ENCODE measurements at regions not wholly inside any gene's neighbourhood (a gene's known extent, or its start where the extent isn't known, plus 50 kb on each side); places are given as distances from the start of the nearest gene placed in this dataset.
A peak's percentile ranks its signal among the peaks of the same experiment; 100 is the strongest.

DNA sequence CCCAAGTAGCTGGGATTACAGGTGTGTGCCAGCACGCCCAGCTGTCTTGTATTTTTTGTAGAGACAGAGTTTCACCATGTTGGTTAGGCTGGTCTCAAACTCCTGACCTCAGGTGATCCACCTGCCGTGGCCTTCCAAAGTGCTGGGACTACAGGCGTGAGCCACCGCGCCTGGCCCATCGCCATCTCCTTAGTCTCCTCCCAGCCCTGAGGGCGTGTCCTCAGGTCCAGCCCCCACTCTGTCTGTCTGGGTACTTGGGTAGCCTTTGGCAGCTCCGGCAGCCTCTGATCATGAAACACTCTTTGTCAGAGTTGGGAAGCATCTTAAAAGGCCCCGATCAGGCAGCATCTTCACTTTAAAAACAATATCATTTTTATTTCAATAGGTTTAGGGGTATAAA lies 90.3 kb upstream of the DISP3 start:
- Histone ChIP-seq H3K4me2 (ENCODE audit: low read length) (no peak overlapping the region), H3K9me3 (ENCODE audit: low read length) (no peaks in the 10 kb centered on the region), H3K79me2 (replicated peaks; ENCODE audit: insufficient read depth, low read length) (no peaks in the 10 kb centered on the region), H3K36me3 (ENCODE audit: insufficient read depth, low read length) (no peaks in the 10 kb centered on the region), H3K27ac (ENCODE audit: low read length) (no peak overlapping the region), H4K20me1 (ENCODE audit: insufficient read depth) (no peaks in the 10 kb centered on the region), H2AFZ (ENCODE audit: low read depth, low read length) (no peak overlapping the region), H3F3A (ENCODE audit: insufficient read depth, low read length, poor library complexity, severe bottlenecking) (no peaks in the 10 kb centered on the region), H3K27me3 (ENCODE audit: insufficient read depth, low read depth, low read length) (no peaks in the 10 kb centered on the region), H3K4me3 (ENCODE audit: low read length) (no peak overlapping the region), H3K9me2 (ENCODE audit: insufficient read depth, low read length) (no peaks in the 10 kb centered on the region), H3K9ac (ENCODE audit: low read length) (no peak overlapping the region)
- TF ChIP-seq EZH2 (IDR thresholded peaks at IDR 0.05; ENCODE audit: borderline replicate concordance, insufficient read depth, low read length, poor library complexity, severe bottlenecking): no peak
- TF ChIP-seq SMC3 (conservative IDR thresholded peaks at IDR 0.05; ENCODE audit: poor library complexity): no peak
- no peak for TF ChIP-seq POLR2AphosphoS5 (IDR thresholded peaks at IDR 0.05)
- TF ChIP-seq, protein P1, sequence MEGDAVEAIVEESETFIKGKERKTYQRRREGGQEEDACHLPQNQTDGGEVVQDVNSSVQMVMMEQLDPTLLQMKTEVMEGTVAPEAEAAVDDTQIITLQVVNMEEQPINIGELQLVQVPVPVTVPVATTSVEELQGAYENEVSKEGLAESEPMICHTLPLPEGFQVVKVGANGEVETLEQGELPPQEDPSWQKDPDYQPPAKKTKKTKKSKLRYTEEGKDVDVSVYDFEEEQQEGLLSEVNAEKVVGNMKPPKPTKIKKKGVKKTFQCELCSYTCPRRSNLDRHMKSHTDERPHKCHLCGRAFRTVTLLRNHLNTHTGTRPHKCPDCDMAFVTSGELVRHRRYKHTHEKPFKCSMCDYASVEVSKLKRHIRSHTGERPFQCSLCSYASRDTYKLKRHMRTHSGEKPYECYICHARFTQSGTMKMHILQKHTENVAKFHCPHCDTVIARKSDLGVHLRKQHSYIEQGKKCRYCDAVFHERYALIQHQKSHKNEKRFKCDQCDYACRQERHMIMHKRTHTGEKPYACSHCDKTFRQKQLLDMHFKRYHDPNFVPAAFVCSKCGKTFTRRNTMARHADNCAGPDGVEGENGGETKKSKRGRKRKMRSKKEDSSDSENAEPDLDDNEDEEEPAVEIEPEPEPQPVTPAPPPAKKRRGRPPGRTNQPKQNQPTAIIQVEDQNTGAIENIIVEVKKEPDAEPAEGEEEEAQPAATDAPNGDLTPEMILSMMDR (IDR thresholded peaks at IDR 0.05; ENCODE audit: poor library complexity, severe bottlenecking): no peak

GRCh38 chr1:11391327-11391726 lies 87.6 kb upstream of the DISP3 start:
- H3K4me2 ChIP-seq (ENCODE audit: low read length): no peak overlapping the region
- no peaks in the 10 kb centered on the region for H3K36me3 ChIP-seq (ENCODE audit: insufficient read depth, low read length)
- no peak for TF ChIP-seq MXI1 (conservative IDR thresholded peaks at IDR 0.05; ENCODE audit: poor library complexity, severe bottlenecking)
- TF ChIP-seq, protein P1 (IDR thresholded peaks at IDR 0.05; ENCODE audit: poor library complexity, severe bottlenecking): no peak
- TF ChIP-seq SMC3 (conservative IDR thresholded peaks at IDR 0.05; ENCODE audit: poor library complexity): no peak
- TF ChIP-seq EP300 (conservative IDR thresholded peaks at IDR 0.05; ENCODE audit: poor library complexity, severe bottlenecking): no peak
- TF ChIP-seq, protein P2, sequence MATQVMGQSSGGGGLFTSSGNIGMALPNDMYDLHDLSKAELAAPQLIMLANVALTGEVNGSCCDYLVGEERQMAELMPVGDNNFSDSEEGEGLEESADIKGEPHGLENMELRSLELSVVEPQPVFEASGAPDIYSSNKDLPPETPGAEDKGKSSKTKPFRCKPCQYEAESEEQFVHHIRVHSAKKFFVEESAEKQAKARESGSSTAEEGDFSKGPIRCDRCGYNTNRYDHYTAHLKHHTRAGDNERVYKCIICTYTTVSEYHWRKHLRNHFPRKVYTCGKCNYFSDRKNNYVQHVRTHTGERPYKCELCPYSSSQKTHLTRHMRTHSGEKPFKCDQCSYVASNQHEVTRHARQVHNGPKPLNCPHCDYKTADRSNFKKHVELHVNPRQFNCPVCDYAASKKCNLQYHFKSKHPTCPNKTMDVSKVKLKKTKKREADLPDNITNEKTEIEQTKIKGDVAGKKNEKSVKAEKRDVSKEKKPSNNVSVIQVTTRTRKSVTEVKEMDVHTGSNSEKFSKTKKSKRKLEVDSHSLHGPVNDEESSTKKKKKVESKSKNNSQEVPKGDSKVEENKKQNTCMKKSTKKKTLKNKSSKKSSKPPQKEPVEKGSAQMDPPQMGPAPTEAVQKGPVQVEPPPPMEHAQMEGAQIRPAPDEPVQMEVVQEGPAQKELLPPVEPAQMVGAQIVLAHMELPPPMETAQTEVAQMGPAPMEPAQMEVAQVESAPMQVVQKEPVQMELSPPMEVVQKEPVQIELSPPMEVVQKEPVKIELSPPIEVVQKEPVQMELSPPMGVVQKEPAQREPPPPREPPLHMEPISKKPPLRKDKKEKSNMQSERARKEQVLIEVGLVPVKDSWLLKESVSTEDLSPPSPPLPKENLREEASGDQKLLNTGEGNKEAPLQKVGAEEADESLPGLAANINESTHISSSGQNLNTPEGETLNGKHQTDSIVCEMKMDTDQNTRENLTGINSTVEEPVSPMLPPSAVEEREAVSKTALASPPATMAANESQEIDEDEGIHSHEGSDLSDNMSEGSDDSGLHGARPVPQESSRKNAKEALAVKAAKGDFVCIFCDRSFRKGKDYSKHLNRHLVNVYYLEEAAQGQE (IDR thresholded peaks at IDR 0.05; ENCODE audit: borderline replicate concordance): no peak
- TF ChIP-seq EZH2 (IDR thresholded peaks at IDR 0.05; ENCODE audit: borderline replicate concordance, insufficient read depth, low read length, poor library complexity, severe bottlenecking): no peak
- TF ChIP-seq RAD21 (conservative IDR thresholded peaks at IDR 0.05): no peak
- TF ChIP-seq TAF1 (IDR thresholded peaks at IDR 0.05; ENCODE audit: low read depth): no peak
- no peak for TF ChIP-seq POLR2AphosphoS5 (IDR thresholded peaks at IDR 0.05)
- no peaks in the 10 kb centered on the region for H3F3A ChIP-seq (ENCODE audit: insufficient read depth, low read length, poor library complexity, severe bottlenecking)
- no peak overlapping the region for H3K9ac ChIP-seq (ENCODE audit: low read length)
- H4K20me1 ChIP-seq (ENCODE audit: insufficient read depth): no peaks in the 10 kb centered on the region
- H3K79me2 ChIP-seq (replicated peaks; ENCODE audit: insufficient read depth, low read length): no peaks in the 10 kb centered on the region
- H2AFZ ChIP-seq (ENCODE audit: low read depth, low read length): no peak overlapping the region
- H3K9me3 ChIP-seq (ENCODE audit: low read length): no peaks in the 10 kb centered on the region
- peak overlapping the region; percentile 2 for H3K4me3 ChIP-seq (ENCODE audit: low read length)
- H3K9me2 ChIP-seq (ENCODE audit: insufficient read depth, low read length): no peaks in the 10 kb centered on the region
- H3K27ac ChIP-seq (ENCODE audit: low read length): no peak overlapping the region
- H3K27me3 ChIP-seq (ENCODE audit: insufficient read depth, low read depth, low read length): no peaks in the 10 kb centered on the region
